ENCODE measurements at regions not wholly inside any gene's neighbourhood (a gene's known extent, or its start where the extent isn't known, plus 50 kb on each side); places are given as distances from the start of the nearest gene placed in this dataset.

DNA sequence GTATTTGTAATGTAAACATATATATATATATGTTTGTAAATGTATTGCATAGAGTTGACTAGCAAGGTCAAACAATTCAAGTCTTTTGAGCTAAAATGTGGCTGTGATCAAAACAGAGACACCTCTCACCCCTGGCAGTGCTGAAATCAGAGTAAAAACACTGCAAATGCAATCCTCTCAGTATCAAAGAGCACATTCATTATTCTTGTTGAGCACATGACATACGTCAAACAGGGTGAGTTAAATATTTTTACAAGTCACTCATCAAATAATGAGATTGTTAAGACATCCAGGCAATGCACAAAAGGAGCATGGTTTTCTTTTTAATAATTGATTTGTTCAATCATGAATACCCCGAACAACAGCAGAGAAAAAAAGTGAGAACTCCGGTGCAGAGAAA is 114.1 kb upstream of the KCNIP4 start:
- Histone ChIP-seq H3F3A (ENCODE audit: control insufficient read depth, insufficient read depth) (no peaks in the 10 kb centered on the region), H3K4me1 (ENCODE audit: control insufficient read depth, low read length) (no peaks in the 10 kb centered on the region), H3K9me2 (replicated peaks; ENCODE audit: control insufficient read depth, low read length) (no peaks in the 10 kb centered on the region), H3K36me3 (ENCODE audit: control insufficient read depth, low read length) (no peaks in the 10 kb centered on the region), H3K4me3 (ENCODE audit: low read length) (no peak overlapping the region), H3K27ac (ENCODE audit: low read depth, low read length) (no peak overlapping the region), H3K79me2 (ENCODE audit: control insufficient read depth, low read length) (no peaks in the 10 kb centered on the region), H4K20me1 (ENCODE audit: control insufficient read depth, insufficient read depth, low read depth, low read length) (no peaks in the 10 kb centered on the region), H3K9me3 (ENCODE audit: control insufficient read depth, insufficient read depth, low read length) (no peaks in the 10 kb centered on the region), H3K27me3 (ENCODE audit: control insufficient read depth, low read length) (no peaks in the 10 kb centered on the region), H3K4me2 (ENCODE audit: low read length) (no peak overlapping the region)
- TF ChIP-seq EZH2phosphoT487 (IDR thresholded peaks at IDR 0.05; ENCODE audit: borderline replicate concordance, low read length): no peak

DNA sequence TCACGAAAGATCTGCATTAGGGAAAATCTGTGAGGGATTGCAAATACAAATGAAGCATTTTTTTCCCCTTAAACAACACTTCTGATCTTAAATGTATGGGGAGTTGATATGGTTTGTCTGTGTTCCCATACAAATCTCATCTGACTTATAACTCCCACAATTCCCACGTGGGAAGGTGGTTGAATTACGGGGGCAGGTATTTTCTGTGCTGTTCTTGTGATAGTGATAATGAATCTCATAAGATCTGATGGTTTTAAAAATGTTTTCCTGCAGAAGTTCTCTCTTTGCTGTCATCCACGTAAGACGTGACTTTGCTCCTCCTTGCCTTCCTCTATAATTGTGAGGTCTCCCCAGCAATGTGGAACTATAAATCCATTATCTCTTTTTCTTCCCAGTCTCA is 107.4 kb upstream of the KCNIP4 start:
- H4K20me1 ChIP-seq (ENCODE audit: control insufficient read depth, insufficient read depth, low read depth, low read length): no peaks in the 10 kb centered on the region
- no peaks in the 10 kb centered on the region for H3K9me3 ChIP-seq (ENCODE audit: control insufficient read depth, insufficient read depth, low read length)
- H3K9me2 ChIP-seq (replicated peaks; ENCODE audit: control insufficient read depth, low read length): no peaks in the 10 kb centered on the region
- H3K4me3 ChIP-seq (ENCODE audit: low read length): no peak overlapping the region
- H3K4me1 ChIP-seq (ENCODE audit: control insufficient read depth, low read length): no peaks in the 10 kb centered on the region
- no peak overlapping the region for H3K4me2 ChIP-seq (ENCODE audit: low read length)
- no peak for TF ChIP-seq EZH2phosphoT487 (IDR thresholded peaks at IDR 0.05; ENCODE audit: borderline replicate concordance, low read length)
- TF ChIP-seq, protein P1, sequence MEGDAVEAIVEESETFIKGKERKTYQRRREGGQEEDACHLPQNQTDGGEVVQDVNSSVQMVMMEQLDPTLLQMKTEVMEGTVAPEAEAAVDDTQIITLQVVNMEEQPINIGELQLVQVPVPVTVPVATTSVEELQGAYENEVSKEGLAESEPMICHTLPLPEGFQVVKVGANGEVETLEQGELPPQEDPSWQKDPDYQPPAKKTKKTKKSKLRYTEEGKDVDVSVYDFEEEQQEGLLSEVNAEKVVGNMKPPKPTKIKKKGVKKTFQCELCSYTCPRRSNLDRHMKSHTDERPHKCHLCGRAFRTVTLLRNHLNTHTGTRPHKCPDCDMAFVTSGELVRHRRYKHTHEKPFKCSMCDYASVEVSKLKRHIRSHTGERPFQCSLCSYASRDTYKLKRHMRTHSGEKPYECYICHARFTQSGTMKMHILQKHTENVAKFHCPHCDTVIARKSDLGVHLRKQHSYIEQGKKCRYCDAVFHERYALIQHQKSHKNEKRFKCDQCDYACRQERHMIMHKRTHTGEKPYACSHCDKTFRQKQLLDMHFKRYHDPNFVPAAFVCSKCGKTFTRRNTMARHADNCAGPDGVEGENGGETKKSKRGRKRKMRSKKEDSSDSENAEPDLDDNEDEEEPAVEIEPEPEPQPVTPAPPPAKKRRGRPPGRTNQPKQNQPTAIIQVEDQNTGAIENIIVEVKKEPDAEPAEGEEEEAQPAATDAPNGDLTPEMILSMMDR (IDR thresholded peaks at IDR 0.05; ENCODE audit: low read depth, low read length, poor library complexity, severe bottlenecking): no peak
- H3K79me2 ChIP-seq (ENCODE audit: control insufficient read depth, low read length): no peaks in the 10 kb centered on the region
- no peaks in the 10 kb centered on the region for H3F3A ChIP-seq (ENCODE audit: control insufficient read depth, insufficient read depth)
- no peak overlapping the region for H3K27ac ChIP-seq (ENCODE audit: low read depth, low read length)
- no peaks in the 10 kb centered on the region for H3K36me3 ChIP-seq (ENCODE audit: control insufficient read depth, low read length)
- no peaks in the 10 kb centered on the region for H3K27me3 ChIP-seq (ENCODE audit: control insufficient read depth, low read length)

DNA sequence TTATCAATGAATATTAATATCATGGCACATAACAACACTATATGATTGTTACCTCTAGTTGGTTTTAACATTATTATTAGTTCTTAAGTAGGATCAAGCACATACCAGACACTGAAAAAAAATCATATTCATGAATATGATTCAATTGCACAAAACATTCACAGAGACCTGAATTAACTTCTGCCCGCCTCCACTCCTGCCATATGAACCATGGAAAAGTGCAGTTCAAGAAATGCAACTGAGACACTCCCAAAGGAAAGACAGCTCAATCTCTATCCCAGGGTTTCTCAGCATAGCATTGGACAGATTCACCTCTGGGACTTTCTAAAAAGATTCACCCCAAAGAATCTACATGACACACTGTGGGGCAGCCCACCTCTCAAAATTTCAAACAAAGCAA is 103.5 kb upstream of the KCNIP4 start:
- TF ChIP-seq EZH2phosphoT487 (IDR thresholded peaks at IDR 0.05; ENCODE audit: borderline replicate concordance, low read length): no peak
- TF ChIP-seq, protein P1 (IDR thresholded peaks at IDR 0.05; ENCODE audit: low read depth, low read length, poor library complexity, severe bottlenecking): no peak
- H3K27ac ChIP-seq (ENCODE audit: low read depth, low read length): no peak overlapping the region

DNA sequence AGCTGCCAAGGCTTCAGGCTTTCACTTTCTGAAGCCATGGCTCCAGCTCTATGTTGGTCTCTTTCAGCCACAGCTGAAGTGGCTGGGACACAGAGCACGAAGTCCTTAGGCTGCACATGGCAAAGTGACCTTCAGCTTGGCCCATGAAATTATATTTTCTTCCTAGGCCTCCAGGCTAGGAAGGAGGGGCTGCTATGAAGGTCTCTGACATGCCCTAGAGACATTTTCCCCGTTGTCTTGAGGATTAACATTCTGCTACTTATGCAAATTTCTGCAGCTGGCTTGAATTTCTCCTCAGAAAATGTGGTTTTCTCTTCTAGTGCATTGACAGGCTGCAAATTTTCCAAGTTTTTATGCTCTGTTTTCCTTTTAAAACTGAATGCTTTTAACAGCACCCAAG is 99.8 kb upstream of the KCNIP4 start:
- H3K9me3 ChIP-seq (ENCODE audit: control insufficient read depth, insufficient read depth, low read length): no peaks in the 10 kb centered on the region
- no peak overlapping the region for H3K4me3 ChIP-seq (ENCODE audit: low read length)
- no peaks in the 10 kb centered on the region for H3K9me2 ChIP-seq (replicated peaks; ENCODE audit: control insufficient read depth, low read length)
- H3K4me1 ChIP-seq (ENCODE audit: control insufficient read depth, low read length): no peaks in the 10 kb centered on the region
- H4K20me1 ChIP-seq (ENCODE audit: control insufficient read depth, insufficient read depth, low read depth, low read length): no peaks in the 10 kb centered on the region
- no peak overlapping the region for H3K4me2 ChIP-seq (ENCODE audit: low read length)
- no peaks in the 10 kb centered on the region for H3F3A ChIP-seq (ENCODE audit: control insufficient read depth, insufficient read depth)
- no peaks in the 10 kb centered on the region for H3K36me3 ChIP-seq (ENCODE audit: control insufficient read depth, low read length)
- H3K27ac ChIP-seq (ENCODE audit: low read depth, low read length): no peak overlapping the region
- no peaks in the 10 kb centered on the region for H3K27me3 ChIP-seq (ENCODE audit: control insufficient read depth, low read length)
- no peaks in the 10 kb centered on the region for H3K79me2 ChIP-seq (ENCODE audit: control insufficient read depth, low read length)
- TF ChIP-seq, protein P1 (IDR thresholded peaks at IDR 0.05; ENCODE audit: low read depth, low read length, poor library complexity, severe bottlenecking): no peak
- no peak for TF ChIP-seq EZH2phosphoT487 (IDR thresholded peaks at IDR 0.05; ENCODE audit: borderline replicate concordance, low read length)

More for the DNA sequence above, 103.5 kb upstream of the KCNIP4 start:
- no peaks in the 10 kb centered on the region for H3F3A ChIP-seq (ENCODE audit: control insufficient read depth, insufficient read depth)
- H3K79me2 ChIP-seq (ENCODE audit: control insufficient read depth, low read length): no peaks in the 10 kb centered on the region
- no peak overlapping the region for H3K4me2 ChIP-seq (ENCODE audit: low read length)
- H3K9me2 ChIP-seq (replicated peaks; ENCODE audit: control insufficient read depth, low read length): no peaks in the 10 kb centered on the region
- no peaks in the 10 kb centered on the region for H3K9me3 ChIP-seq (ENCODE audit: control insufficient read depth, insufficient read depth, low read length)
- H4K20me1 ChIP-seq (ENCODE audit: control insufficient read depth, insufficient read depth, low read depth, low read length): no peaks in the 10 kb centered on the region
- H3K36me3 ChIP-seq (ENCODE audit: control insufficient read depth, low read length): no peaks in the 10 kb centered on the region
- H3K4me1 ChIP-seq (ENCODE audit: control insufficient read depth, low read length): no peaks in the 10 kb centered on the region
- no peaks in the 10 kb centered on the region for H3K27me3 ChIP-seq (ENCODE audit: control insufficient read depth, low read length)
- no peak overlapping the region for H3K4me3 ChIP-seq (ENCODE audit: low read length)
